T47D (cell line): ENCODE measurements at regions not wholly inside any gene's neighbourhood (a gene's known extent, or its start where the extent isn't known, plus 50 kb on each side); places are given as distances from the start of the nearest gene placed in this dataset.
"Not testable (repeated sequence)": the region's sequence is repeated elsewhere in the genome, so short reads cannot be mapped to it uniquely, and the experiment has no call there.

Source experiments
- DNase-seq, 2 experiments: peaks; one replicate each; pipeline versions ENCODE4 v3.0.0 to v3.0.0-alpha.2; 2011 to 2012; ENCODE audit warnings: low read depth in 1 of 2, low spot score in 1 of 2
- JUND ChIP-seq: IDR thresholded peaks from 2 replicates; pipeline ENCODE4 v1.6.1; 2012; ENCODE audit warnings: low read depth
- in situ Hi-C: cut with HindIII; loops from 2 replicates; pipeline ENCODE4 v1.10.0; 2016; ENCODE audit warnings: low sequenced_read_pairs, low pct_unique_long_range_greater_than_20kb

DNA sequence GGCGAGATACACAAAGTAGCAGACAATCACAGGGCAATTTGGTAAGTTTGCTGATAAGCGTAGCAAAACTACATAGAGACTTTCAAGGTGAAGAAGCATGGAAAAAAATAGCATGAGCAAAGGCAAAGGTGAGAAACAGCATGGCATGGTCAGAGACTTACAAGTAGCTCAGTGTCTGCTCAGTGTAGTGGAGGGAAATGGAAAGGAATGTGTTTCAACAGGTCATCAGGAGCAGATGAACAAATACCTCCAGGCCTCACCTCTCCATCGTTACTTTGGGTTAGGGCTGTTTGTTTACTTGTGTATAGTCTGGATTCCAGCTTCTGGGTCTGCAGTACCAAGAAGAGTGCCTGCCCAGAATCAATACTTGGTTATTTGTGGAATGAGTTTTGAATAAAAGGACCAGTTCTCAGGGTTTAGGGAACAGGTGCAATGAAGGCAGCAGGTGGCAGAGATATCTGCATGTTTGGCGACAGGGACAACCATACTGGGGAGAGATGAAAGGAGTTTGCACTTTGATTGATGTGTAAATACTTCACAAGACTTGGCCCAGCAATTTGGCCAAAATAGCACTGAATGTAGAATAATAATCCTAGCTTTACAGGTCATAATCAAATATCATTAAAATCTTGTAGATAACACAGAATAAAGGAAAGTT is 97.0 kb upstream of the FGGY start:
- DNase-seq: no peak
- in situ Hi-C loops: no loop called here
- no peak for TF ChIP-seq JUND

- TF ChIP-seq JUND: no peak
- in situ Hi-C loops: no loop called here
- DNase-seq: no peak
Observed at GRCh38 chr1:59201341-59201740, 95.6 kb upstream of the FGGY start.

DNA sequence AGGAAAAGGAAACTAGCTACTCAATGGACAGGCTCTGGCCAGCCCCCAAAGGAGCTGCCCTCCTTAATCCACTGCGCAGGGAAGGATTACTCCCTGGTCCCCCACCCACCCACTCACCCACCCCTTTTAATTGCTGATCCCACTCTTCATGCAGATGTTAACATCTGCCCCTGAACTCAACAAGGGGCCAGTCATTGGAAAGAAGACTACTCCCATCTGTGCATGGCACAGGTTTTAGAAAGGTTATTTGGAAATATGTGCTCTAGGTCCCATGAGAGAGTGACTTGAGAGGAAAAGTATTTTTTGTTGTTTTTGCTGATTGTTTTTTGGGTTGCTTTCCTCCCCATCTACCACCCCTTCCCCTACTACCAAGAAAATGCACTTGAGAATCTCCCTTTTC is 94.4 kb upstream of the FGGY start:
- in situ Hi-C loops: no loop called here
- TF ChIP-seq JUND: no peak
- DNase-seq: no peak

- peak in 1 of 2 experiments; percentile 10 for DNase-seq
- no peak for TF ChIP-seq JUND
- in situ Hi-C loops: no loop called here
Observed at GRCh38 chr1:59204001-59204400, 92.9 kb upstream of the FGGY start.

- in situ Hi-C loops, DNase-seq: not testable (repeated sequence)
Observed at GRCh38 chr1:59206616-59207015, 90.3 kb upstream of the FGGY start.

GRCh38 chr1:59210430-59210829 is 86.5 kb upstream of the FGGY start:
- in situ Hi-C loops: not testable (repeated sequence)

GRCh38 chr1:59212706-59213105 is 84.2 kb upstream of the FGGY start:
- TF ChIP-seq JUND: no peak
- DNase-seq: no peak
- in situ Hi-C loops: no loop called here

More at GRCh38 chr1:59210430-59210829, 86.5 kb upstream of the FGGY start:
- DNase-seq: not testable (repeated sequence)

- in situ Hi-C loops: no loop called here
- DNase-seq: peak in 1 of 2 experiments; percentile 49
- TF ChIP-seq JUND: no peak
Observed at GRCh38 chr1:59214248-59215208, 82.4 kb upstream of the FGGY start.

DNA sequence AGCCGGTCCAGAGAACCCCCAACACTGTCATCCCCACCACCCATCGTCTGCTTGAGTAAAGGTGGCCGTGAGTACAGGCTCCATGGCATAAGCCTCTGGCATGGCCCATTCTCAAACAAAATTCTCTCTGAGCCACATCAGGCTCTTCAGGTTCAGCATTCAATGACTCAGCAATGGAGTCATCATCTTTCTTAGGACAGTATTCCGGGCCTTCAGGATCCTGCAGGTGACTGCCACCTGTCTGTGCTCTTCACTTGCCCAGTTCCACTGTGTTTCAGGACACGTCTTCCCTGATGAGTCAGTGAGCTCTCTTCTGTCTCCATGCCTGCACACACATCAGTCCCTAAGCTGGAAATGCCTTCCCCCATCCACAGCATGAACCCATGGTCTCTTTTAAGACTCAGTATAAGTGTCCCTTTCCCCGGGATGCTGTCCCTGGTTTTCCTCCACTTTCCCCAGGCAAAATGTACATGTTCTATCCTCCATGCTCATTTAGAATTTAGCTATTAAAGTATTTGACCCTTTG is 81.1 kb upstream of the FGGY start:
- in situ Hi-C loops: no loop called here
- peak in 1 of 2 experiments; percentile 47 for DNase-seq
- no peak for TF ChIP-seq JUND

DNA sequence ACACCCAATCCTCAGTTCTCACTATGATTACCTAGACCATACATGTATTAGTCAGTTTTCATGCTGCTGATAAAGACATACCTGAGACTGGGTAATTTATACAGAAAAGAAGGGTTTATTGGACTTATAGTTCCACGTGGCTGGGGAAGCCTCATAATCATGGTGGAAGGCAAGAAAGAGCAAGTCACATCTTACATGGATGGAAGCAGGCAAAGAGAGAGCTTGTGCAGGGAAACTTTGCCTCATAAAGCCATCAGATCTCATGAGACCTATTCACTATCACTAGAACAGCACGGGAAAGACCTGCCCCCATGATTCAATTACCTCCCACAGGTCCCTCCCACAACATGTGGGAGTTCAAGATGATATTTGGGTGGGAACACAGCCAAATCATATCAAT is 79.5 kb upstream of the FGGY start:
- in situ Hi-C loops, DNase-seq: not testable (repeated sequence)

DNA sequence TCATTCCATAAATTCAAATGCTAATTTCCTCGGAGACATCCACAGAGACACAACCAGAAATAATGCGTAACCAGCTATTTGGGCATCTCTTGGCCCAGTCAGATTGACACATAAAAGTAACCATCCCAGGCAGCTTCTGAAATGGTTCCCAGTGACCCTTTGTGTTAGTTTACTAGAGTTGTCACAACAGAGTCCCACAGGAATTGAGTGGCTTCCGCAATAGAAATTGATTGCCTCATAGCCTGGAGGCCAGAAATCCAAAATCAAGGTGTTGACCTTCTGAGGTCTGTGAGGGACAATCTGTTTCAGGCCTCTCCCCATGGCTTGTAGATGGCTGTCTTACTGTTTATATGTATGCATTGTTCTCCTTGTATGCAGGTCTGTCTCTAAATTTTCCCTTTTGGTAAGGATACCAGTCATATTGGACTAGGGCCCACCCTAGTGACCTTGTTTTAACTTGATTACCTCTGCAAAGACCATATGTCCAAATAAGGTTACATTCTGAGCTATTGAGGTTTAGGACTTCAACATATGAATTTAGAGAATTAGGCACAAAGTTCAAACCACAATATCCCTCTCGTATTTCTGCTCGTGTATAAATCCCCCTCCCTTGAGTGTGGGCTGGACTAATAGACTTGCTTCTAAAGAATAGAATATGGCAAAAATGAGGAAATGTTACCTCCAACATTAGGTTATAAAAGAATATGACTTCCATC is 78.2 kb upstream of the FGGY start:
- in situ Hi-C loops: no loop called here
- no peak for DNase-seq
- TF ChIP-seq JUND: no peak

GRCh38 chr1:59219916-59220315 is 77.0 kb upstream of the FGGY start:
- in situ Hi-C loops: no loop called here
- DNase-seq: no peak
- TF ChIP-seq JUND: no peak
